GM18909 (cell line): ENCODE measurements at regions not wholly inside any gene's neighbourhood (a gene's known extent, or its start where the extent isn't known, plus 50 kb on each side); places are given as distances from the start of the nearest gene placed in this dataset.

Experiments
- ATAC-seq: cut with Tn5 transposase; IDR thresholded peaks from one replicate; pipeline ENCODE4 v1.9.1; 2021; ENCODE audit warnings: mild to moderate bottlenecking; ENCODE audit not compliant: unreplicated experiment, poor library complexity

GRCh38 chr6:156471000-156471399 lies 306.2 kb upstream of the ARID1B start:
- ATAC-seq, result no peak

GRCh38 chr6:156464100-156464878 lies 312.9 kb upstream of the ARID1B start:
- no peak for ATAC-seq

GRCh38 chr6:156461647-156462046 lies 315.5 kb upstream of the ARID1B start:
- ATAC-seq, result no peak

- ATAC-seq, result no peak
These were observed 319.6 kb upstream of the ARID1B start for GRCh38 chr6:156457601-156458000.

GRCh38 chr6:156455847-156456246 lies 321.3 kb upstream of the ARID1B start:
- no peak for ATAC-seq

GRCh38 chr6:156454867-156455266 lies 322.3 kb upstream of the ARID1B start:
- ATAC-seq, result no peak

- no peak for ATAC-seq
These were observed 325.5 kb upstream of the ARID1B start for GRCh38 chr6:156451726-156452125.

- ATAC-seq, result no peak
These were observed 326.1 kb upstream of the ARID1B start for GRCh38 chr6:156451088-156451487.

- no peak for ATAC-seq
These were observed 326.8 kb upstream of the ARID1B start for GRCh38 chr6:156450421-156450820.

- no peak for ATAC-seq
These were observed 327.6 kb upstream of the ARID1B start for GRCh38 chr6:156449569-156449968.

- ATAC-seq, result no peak
These were observed 328.1 kb upstream of the ARID1B start for GRCh38 chr6:156449128-156449527.

GRCh38 chr6:156448579-156448978 lies 328.6 kb upstream of the ARID1B start:
- no peak for ATAC-seq

- no peak for ATAC-seq
These were observed 336.5 kb upstream of the ARID1B start for GRCh38 chr6:156440688-156441087.

GRCh38 chr6:156438350-156438923 lies 338.7 kb upstream of the ARID1B start:
- ATAC-seq, result no peak

GRCh38 chr6:156437121-156437879 lies 339.9 kb upstream of the ARID1B start:
- ATAC-seq, result no peak

GRCh38 chr6:156434795-156435190 lies 342.4 kb upstream of the ARID1B start:
- ATAC-seq, result no peak

- ATAC-seq, result no peak
These were observed 343.0 kb upstream of the ARID1B start for GRCh38 chr6:156434049-156434794.

GRCh38 chr6:156432543-156432942 lies 344.6 kb upstream of the ARID1B start:
- no peak for ATAC-seq

- no peak for ATAC-seq
These were observed 346.8 kb upstream of the ARID1B start for GRCh38 chr6:156430386-156430785.

GRCh38 chr6:156427345-156427744 lies 349.8 kb upstream of the ARID1B start:
- no peak for ATAC-seq
